Activated naive CD4-positive, alpha-beta T cell treated with anti-CD3 and anti-CD28 coated beads, Interleukin-2, amount 50 U/mL, for 72 hours (primary cell): ENCODE measurements at regions not wholly inside any gene's neighbourhood (a gene's known extent, or its start where the extent isn't known, plus 50 kb on each side); places are given as distances from the start of the nearest gene placed in this dataset.

ENCODE experiments used
- ATAC-seq, 2 donors: fragments of 150-1000 bp; cut with Tn5 transposase; 2 replicates each; pipeline ENCODE4 v1.10.0; 2021; ENCODE audit warnings: mild to moderate bottlenecking in 2 of 2, moderate library complexity in 2 of 2
- DNase-seq, 2 donors: peaks; one replicate each; pipeline ENCODE4 v3.0.0; 2021 to 2022; ENCODE audit warnings: low spot score in 2 of 2
- H3K27ac Mint-ChIP-seq, 2 donors: one replicate each; pipeline ENCODE4 v1.8.0; 2022; ENCODE audit warnings: mild to moderate bottlenecking in 2 of 2, mixed read lengths in 2 of 2
- H3K36me3 Mint-ChIP-seq, 2 donors: one replicate each; pipeline ENCODE4 v1.8.0; 2022; ENCODE audit warnings: mixed read lengths in 2 of 2
- H3K9me3 Mint-ChIP-seq, 2 donors: one replicate each; pipeline ENCODE4 v1.8.0; 2022; ENCODE audit warnings: mixed read lengths in 2 of 2

DNA sequence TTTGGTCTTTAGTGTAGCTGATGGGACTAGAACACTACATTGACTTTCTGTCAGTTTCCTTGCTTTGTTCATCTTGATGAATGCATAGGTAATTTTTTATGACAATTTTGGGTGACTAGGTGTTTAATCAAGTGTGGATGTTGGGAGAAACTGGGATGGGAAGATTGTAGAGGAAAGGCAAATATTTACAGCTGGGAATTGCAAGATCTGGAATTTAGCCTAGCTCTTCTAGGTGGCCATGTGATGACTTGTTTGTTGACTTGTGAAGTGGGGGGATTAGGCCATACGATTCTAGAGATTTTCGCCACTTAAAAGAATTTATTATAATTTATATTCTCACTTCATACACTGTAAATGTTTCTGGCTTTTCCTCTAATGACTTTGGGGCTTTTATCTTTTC is 480.3 kb upstream of the GOT2 start:
- peaks cover 0 to 5% of the 10 kb centered on the region in 2 donors for H3K36me3 Mint-ChIP-seq
- H3K27ac Mint-ChIP-seq, result no peak overlapping the region
- no peak for ATAC-seq
- peaks cover 0 to 12% of the 10 kb centered on the region in 2 donors for H3K9me3 Mint-ChIP-seq
- no peak for DNase-seq

DNA sequence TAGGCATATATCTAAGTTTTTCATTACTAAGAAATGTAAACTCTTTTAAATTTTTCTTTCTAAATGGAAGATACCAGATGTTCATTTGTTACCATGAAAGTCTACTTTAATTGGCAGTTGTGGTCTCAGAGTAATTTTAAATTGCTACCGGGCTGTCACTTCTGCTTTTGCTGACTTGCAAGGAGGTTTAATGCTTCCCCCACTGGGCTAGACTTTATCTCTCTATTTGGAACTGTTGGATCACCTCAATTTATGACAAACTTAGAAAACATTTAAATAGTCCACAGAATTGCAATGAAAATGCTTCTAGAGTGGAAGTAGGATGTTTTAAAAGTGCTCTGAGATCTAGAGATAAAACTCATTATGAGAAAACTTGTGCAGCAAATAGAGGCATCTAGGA is 479.8 kb upstream of the GOT2 start:
- peaks cover 0 to 13% of the 10 kb centered on the region in 2 donors for H3K9me3 Mint-ChIP-seq
- peaks cover 0 to 5% of the 10 kb centered on the region in 2 donors for H3K36me3 Mint-ChIP-seq
- DNase-seq (no peak), ATAC-seq (no peak)
- H3K27ac Mint-ChIP-seq, result no peak overlapping the region

DNA sequence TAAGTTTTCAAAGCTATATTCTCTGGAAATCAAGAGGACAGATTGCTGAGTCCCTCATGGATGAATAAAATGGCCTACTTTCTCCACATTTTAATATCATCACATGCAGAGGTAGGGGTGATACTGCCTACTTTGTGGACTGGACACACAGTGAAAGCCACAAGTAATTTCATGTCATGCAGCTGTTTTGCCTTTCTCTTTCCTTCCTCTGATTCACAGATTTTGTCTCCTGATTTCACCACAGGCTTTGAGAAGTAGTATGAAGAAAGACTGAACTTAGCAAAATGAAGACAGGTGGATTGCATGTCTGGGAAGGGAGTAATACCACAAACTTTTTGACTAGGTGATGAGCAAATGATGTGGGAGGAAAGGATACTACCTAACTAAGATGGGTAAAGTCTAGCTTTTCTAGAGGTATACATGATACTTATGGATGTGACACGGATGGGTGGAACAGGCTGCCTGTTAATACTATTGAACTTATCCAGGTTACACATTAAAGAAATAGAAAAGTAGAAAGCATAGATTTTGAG is 478.4 kb upstream of the GOT2 start:
- DNase-seq (no peak), ATAC-seq (peak; percentile 64 to 94)
- Mint-ChIP-seq H3K27ac (no peak overlapping the region), H3K36me3 (peaks cover 0 to 5% of the 10 kb centered on the region in 2 donors), H3K9me3 (peaks cover 0 to 13% of the 10 kb centered on the region in 2 donors)

DNA sequence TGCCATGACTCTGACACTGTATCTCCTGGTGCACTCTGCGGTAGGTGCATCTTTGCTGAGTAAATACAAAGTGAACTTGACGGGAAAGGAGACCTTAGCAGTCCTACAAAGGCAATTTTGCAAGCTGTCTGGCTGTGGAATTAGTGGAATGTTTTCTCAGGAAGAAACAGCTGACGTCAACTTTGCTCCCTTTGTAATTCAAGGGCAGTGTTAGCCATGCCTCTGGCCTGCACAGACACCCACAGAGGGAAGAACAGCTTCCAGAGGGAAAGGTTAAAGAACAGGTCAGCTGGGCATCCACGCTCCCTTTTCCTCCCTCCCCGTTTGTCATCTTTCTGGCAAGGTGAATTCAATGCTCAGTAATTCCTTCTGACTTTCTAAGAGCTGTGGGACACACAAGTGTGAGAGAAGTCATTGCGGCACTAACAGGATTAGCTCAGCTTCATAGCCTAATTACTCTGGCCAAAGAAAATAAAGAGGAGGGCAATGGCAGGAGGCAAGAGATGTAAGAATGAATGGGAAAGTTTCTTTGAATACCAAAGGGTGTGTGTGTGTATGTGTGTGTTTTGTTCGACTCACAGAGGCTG is 476.9 kb upstream of the GOT2 start:
- H3K27ac Mint-ChIP-seq, result no peak overlapping the region
- DNase-seq, result no peak
- H3K36me3 Mint-ChIP-seq, result no peaks in the 10 kb centered on the region
- H3K9me3 Mint-ChIP-seq, result peaks cover 0 to 4% of the 10 kb centered on the region in 2 donors
- no peak for ATAC-seq

DNA sequence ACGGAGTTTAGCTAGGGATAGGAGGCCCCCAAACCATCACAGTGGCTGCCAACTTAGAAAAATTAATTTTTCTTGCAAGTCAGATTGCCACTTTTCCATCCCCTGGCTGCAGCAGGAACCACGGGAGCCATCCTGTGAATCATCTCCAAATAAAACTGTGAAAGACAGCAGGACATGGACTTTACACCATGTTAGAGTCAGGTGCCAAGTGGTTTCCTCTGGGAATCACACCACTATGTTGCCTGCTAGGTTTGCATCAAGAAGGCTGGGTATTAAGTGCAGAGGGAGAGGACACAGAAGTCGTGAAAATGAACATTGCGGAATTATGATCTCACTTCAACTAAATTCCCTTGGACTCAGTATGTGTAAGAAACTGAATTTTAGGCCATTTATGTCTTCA is 471.3 kb upstream of the GOT2 start:
- Mint-ChIP-seq H3K9me3 (peaks cover 0 to 4% of the 10 kb centered on the region in 2 donors), H3K27ac (no peak overlapping the region), H3K36me3 (no peaks in the 10 kb centered on the region)
- DNase-seq (no peak), ATAC-seq (no peak)

DNA sequence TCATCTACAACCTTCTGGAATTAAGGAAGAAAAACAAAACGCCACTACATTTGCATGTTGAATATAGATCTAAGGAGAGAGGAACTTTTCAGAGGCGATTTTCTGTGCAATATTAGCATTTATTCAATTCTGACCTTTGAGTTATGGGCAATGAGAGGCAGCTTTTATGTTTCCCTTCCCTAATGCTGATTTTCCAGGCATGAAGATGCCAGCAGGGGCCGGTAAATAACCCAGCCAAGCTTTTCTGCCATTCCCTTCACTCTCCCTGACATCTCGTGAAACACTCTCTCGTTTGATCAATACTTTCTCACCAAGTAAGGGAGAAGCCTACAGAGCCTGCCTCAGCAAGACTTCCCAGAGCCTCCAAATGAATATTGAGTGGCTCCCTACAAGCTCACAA is 470.5 kb upstream of the GOT2 start:
- DNase-seq (no peak), ATAC-seq (no peak)
- H3K36me3 Mint-ChIP-seq, result no peaks in the 10 kb centered on the region
- H3K9me3 Mint-ChIP-seq, result peaks cover 0 to 2% of the 10 kb centered on the region in 2 donors
- H3K27ac Mint-ChIP-seq, result no peak overlapping the region

DNA sequence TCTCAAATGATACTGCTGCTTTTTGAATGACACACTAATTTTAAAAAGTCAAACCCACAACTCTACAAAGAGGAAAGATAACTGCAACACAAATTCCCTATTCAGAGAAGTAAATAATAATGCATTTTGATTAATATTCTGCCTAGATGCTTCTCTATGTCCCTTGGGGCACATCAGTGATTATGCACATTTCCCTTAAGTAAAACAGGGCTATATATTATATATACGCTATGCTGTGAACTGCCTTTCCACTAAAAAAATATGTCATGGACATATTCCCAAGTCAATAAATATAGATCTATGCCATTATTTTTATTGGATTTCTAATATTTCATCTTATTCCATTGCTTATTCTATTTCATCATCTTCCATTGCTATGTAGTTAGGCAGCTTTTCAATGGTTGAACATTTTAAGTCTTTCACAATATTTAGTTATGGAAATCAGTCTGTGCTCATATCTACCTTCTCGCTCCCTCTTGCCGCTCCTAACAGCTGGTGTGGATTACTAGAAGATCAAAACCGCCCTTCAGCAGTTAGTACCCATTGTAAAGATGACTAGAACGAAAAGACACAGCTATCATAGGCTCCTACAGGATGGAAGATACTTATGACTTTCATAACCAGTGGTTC is 468.2 kb upstream of the GOT2 start:
- H3K36me3 Mint-ChIP-seq, result no peaks in the 10 kb centered on the region
- ATAC-seq, result no peak
- no peak overlapping the region for H3K27ac Mint-ChIP-seq
- no peak for DNase-seq
- no peaks in the 10 kb centered on the region for H3K9me3 Mint-ChIP-seq

DNA sequence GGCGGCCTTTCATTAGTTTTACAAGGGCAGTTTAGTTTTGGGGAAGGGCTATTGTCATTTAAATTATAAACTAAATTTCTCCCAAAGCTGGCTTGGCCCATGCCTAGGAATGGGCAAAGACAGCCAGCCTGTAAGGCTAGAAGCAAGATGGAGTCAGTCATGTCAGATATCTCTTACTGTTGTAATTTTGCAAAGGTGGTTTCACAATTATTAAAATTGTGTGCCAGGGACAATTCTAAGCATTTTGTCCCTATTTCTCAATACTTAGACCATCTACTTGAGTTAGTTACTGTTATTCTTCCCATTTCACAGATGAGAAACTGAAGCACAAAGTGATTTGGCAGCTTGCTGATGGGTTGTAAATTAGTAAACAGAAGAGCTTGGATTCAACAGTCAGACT is 467.7 kb upstream of the GOT2 start:
- DNase-seq (no peak), ATAC-seq (no peak)
- no peaks in the 10 kb centered on the region for H3K36me3 Mint-ChIP-seq
- no peak overlapping the region for H3K27ac Mint-ChIP-seq
- no peaks in the 10 kb centered on the region for H3K9me3 Mint-ChIP-seq

DNA sequence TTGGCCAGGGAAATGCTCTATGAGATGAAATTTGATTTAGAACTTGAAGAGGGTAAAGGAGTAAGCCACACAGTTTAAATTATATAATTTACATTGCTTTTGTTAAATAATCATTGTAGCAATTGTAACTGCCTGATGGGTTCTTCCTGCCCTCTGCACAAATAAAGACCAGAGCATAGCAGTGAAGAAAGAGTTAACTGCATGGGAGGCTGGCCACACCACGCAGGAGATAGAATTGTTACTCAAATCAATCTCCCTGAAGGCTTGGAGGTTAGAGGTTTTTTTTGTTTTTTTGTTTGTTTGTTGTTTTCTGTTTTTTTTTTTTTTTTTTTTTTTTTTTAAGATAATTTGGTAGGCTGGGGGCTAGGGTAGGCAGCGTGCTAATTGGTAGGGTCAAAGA is 467.0 kb upstream of the GOT2 start:
- Mint-ChIP-seq H3K9me3 (no peaks in the 10 kb centered on the region), H3K36me3 (no peaks in the 10 kb centered on the region), H3K27ac (no peak overlapping the region)
- ATAC-seq (no peak), DNase-seq (no peak)

DNA sequence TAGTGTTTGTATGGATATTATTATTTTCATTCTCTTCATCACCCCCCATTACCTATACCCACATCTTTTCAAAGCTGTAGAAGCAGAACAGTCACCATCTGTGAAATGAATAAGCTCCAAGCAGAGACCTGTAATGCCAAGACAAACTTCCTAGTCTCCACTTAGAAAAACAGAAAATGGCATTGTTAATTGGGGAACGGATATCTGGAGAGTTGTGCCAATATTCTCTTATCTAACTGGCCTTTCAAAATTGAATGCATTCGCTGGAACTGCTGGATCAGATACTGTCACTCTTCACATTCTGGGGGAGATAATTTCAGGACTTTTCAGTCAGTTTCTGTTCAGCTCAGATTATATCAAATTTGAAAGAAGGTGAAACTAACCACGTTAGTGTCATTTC is 464.4 kb upstream of the GOT2 start:
- H3K36me3 Mint-ChIP-seq, result no peaks in the 10 kb centered on the region
- H3K9me3 Mint-ChIP-seq, result no peaks in the 10 kb centered on the region
- H3K27ac Mint-ChIP-seq, result no peak overlapping the region
- ATAC-seq (peak in 1 of 2 donors; percentile 67), DNase-seq (no peak)

DNA sequence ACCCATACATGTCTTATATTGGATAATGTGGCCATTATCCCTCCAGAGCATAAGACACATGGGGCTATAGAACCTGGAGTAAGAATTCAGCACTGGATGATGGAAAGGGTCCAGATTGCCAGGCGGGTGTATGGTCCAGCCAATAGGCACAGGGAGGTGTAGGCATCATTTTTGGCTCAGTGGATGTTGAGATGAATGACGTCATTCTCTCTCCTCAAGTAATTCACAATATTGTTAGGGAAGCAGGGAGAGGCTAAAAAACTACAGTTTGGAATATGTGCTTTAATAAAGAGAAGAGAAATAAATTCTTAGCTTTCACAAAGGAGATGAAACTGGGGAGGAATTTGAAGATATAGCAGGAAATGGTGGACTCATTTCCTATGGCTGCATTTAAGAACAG is 461.1 kb upstream of the GOT2 start:
- H3K9me3 Mint-ChIP-seq, result no peaks in the 10 kb centered on the region
- no peak overlapping the region for H3K27ac Mint-ChIP-seq
- no peak for DNase-seq
- ATAC-seq, result no peak
- no peaks in the 10 kb centered on the region for H3K36me3 Mint-ChIP-seq

DNA sequence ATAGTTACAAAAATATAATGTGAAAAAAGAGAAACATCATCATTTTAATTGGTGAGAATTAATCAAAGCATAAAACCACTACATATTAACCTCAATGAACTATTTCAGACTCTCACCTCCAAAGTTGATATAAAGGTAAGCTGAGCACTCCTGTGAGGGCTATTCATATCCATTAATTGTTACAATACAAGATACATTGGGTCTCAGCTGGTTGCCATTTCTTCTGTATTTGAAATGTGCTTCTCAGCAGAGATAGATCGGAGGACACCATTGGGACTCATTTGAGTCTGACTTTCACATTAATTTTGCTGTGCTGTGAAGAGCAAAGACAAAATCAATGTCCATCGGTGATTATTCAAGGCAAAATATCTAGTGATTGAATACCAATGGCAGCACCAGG is 459.5 kb upstream of the GOT2 start:
- H3K36me3 Mint-ChIP-seq, result no peaks in the 10 kb centered on the region
- ATAC-seq (no peak), DNase-seq (no peak)
- no peaks in the 10 kb centered on the region for H3K9me3 Mint-ChIP-seq
- H3K27ac Mint-ChIP-seq, result no peak overlapping the region

DNA sequence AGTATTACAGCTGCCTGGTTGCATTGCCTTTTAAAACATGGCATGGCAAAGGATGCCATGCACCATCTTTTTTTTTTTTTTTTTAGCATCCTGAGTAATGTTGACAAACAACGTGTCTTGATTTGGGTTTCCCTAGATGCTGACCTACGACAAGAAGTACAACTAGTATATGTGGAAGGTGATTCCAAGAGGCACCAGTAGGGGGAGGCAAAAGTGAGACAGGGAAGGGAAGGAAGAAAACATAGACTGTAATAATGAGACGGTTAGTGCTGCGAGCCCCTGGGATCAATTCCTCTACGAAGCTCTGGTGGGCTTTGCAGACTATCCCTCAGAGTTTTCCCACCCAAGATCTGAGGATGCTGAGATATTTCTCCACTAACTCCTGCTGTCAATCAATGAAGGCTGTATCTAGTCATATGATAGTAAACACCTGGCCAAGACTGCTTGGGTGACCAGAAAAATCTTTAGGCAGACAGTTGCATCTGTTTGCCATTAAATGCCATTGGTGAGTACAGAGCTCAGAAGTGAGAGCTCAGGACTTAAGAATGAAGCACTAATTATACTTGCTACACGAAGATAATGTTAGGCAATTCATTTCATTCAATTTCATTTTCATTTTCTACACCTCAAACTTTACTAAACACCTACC is 458.6 kb upstream of the GOT2 start:
- no peaks in the 10 kb centered on the region for H3K36me3 Mint-ChIP-seq
- no peak overlapping the region for H3K27ac Mint-ChIP-seq
- DNase-seq (peak in 1 of 2 donors; percentile 67), ATAC-seq (peak in 1 of 2 donors; percentile 48)
- no peaks in the 10 kb centered on the region for H3K9me3 Mint-ChIP-seq

DNA sequence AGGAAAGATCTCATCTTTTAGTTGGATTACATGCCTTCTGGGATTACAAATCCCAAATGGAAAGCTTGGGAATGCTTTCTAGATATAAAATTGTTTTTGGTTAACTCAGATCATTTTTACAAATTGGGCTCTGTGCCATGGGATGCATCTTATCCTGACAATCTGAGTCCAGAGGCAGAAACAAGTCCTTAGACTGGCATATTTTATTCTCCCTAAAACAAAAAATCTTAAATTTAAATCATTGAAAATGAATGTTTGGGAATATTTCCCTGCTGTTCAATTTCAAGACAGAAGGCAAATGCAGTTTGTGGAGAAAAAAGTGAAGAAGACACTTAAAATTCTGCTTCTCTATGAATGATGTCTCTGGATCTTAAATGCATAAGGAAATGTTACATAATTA is 456.6 kb upstream of the GOT2 start:
- no peak for DNase-seq
- no peak for ATAC-seq
- Mint-ChIP-seq H3K36me3 (no peaks in the 10 kb centered on the region), H3K9me3 (no peaks in the 10 kb centered on the region), H3K27ac (no peak overlapping the region)

DNA sequence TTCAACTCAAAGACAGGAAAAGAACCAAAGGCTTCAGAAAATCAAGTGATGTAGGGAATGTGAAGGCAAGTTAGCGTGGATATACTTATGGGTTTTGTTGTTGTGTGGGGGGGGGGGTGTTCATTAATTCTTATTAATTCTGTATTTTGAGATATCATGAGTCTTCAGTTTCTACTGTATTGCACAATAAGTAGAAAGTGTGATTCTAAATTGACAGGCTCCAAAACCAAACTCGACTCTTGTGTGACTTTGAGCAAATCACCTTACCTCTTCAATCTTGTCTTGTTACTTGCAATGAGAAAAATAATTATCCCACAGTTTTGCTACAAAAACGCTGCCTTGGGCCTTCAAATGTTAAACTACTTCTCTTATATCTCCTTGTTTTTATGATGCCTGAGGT is 453.9 kb upstream of the GOT2 start:
- H3K36me3 Mint-ChIP-seq, result no peaks in the 10 kb centered on the region
- no peak for DNase-seq
- H3K27ac Mint-ChIP-seq, result no peak overlapping the region
- no peaks in the 10 kb centered on the region for H3K9me3 Mint-ChIP-seq
- no peak for ATAC-seq

DNA sequence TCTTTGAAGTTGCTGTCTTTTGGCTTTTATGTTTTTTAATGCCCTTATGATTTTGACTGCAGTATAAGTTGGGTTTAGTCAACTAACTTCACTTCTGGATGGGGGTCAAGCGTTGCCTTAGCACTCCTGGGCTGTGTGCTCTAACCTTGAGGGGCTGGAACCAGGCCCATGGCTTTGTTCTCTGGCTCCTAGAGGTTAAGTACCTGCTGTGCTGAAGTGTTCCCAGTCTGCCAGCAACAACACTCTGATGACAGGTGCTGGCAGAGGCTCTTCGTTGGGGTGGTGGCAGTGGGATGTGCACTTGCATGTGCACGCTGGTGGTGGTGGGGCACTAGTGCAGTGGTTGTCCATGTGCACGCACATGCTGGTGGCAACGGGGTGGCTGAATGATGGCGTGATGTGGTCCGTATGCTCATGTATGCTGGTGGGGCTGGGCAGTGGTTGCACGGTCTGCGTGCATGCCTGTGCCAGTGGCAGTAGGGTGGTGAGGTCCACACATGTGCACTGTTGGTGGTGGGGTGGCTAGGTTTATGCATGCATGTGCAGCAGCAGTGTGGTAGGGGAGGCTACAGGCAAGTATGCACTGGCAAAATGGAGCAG is 447.8 kb upstream of the GOT2 start:
- Mint-ChIP-seq H3K36me3 (no peaks in the 10 kb centered on the region), H3K27ac (no peak overlapping the region), H3K9me3 (no peaks in the 10 kb centered on the region)
- ATAC-seq, result no peak
- no peak for DNase-seq

DNA sequence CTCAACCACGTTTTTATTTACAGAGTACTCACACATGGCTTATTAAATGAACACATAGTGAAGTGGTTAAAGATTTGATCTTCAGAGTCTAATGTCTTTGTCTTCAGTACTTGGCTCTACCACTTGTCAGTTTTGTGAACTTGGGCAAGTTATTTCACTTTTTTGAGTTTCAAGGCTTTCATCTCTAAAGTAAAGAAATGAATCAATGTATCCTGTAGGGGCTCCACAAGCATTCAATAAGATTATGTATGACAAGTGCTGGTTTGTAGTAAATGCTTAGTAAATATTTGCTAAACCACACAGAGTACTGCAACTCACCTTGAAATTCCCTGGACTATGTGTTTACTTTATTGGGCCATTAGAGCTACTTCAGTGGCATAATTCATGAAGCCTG is 446.0 kb upstream of the GOT2 start:
- Mint-ChIP-seq H3K9me3 (no peaks in the 10 kb centered on the region), H3K27ac (no peak overlapping the region), H3K36me3 (no peaks in the 10 kb centered on the region)
- ATAC-seq (peak in 1 of 2 donors; percentile 35), DNase-seq (no peak)
